CD14-positive monocyte (primary cell): ENCODE measurements at regions not wholly inside any gene's neighbourhood (a gene's known extent, or its start where the extent isn't known, plus 50 kb on each side); places are given as distances from the start of the nearest gene placed in this dataset.

Experiments
- DNase-seq, 3 donors: peaks; one replicate each; pipeline ENCODE4 v3.0.0-alpha.2; 2011 to 2022
- H2AFZ ChIP-seq: 2 replicates; pipeline ENCODE4 v1.6.0; 2012; ENCODE audit warnings: mild to moderate bottlenecking, low read depth, low read length, inconsistent platforms; ENCODE audit not compliant: insufficient read depth, poor library complexity, severe bottlenecking
- H3K27ac ChIP-seq, 2 donors: 1 replicate in 1 of 2; 2 replicates in 1 of 2; pipeline ENCODE4 v1.5.1; 2012 to 2013; ENCODE audit warnings: low read length in 2 of 2, control low read depth in 1 of 2, inconsistent platforms in 1 of 2, low read depth in 1 of 2, mild to moderate bottlenecking in 1 of 2
- H3K27me3 ChIP-seq, 2 donors: one replicate each; pipeline versions ENCODE4 v1.6.0 to v1.6.1; 2011 to 2013; ENCODE audit warnings: low read length in 2 of 2; ENCODE audit not compliant: control insufficient read depth in 2 of 2, insufficient read depth in 2 of 2
- H3K36me3 ChIP-seq, 2 donors: replicated peaks in 1 of 2; 1 replicate in 1 of 2; 2 replicates in 1 of 2; pipeline versions ENCODE4 v1.5.1 to v1.6.1; 2012 to 2013; ENCODE audit warnings: low read length in 2 of 2, control low read depth in 1 of 2, inconsistent platforms in 1 of 2, mild to moderate bottlenecking in 1 of 2; ENCODE audit not compliant: insufficient read depth in 2 of 2, control insufficient read depth in 1 of 2
- H3K4me1 ChIP-seq, 2 donors: 1 replicate in 1 of 2; 2 replicates in 1 of 2; pipeline versions ENCODE4 v1.5.1 to v1.6.1; 2012 to 2013; ENCODE audit warnings: low read length in 2 of 2, control low read depth in 1 of 2, inconsistent platforms in 1 of 2, mild to moderate bottlenecking in 1 of 2, moderate library complexity in 1 of 2; ENCODE audit not compliant: insufficient read depth in 2 of 2, control insufficient read depth in 1 of 2
- H3K4me2 ChIP-seq: replicated peaks from 2 replicates; pipeline ENCODE3; 2012; ENCODE audit warnings: low read length, moderate library complexity, mild to moderate bottlenecking; ENCODE audit not compliant: poor library complexity, severe bottlenecking; ENCODE audit errors: extremely low read depth
- H3K4me3 ChIP-seq, 3 experiments: fragments of 200-600 bp in 1 of 3; sonication (generic) in 1 of 3; replicated peaks in 1 of 3; 1 replicate in 2 of 3; 2 replicates in 1 of 3; pipeline ENCODE4 v1.5.1; 2011 to 2013; ENCODE audit warnings: low read length in 3 of 3, mild to moderate bottlenecking in 3 of 3, control low read depth in 2 of 3, low read depth in 2 of 3, inconsistent platforms in 1 of 3, moderate library complexity in 1 of 3
- H3K79me2 ChIP-seq: 2 replicates; pipeline ENCODE4 v1.6.0; 2012; ENCODE audit warnings: mild to moderate bottlenecking, control low read depth, inconsistent platforms, low read length, moderate library complexity; ENCODE audit not compliant: insufficient read depth
- H3K9ac ChIP-seq: 2 replicates; pipeline ENCODE4 v1.6.0; 2017; ENCODE audit warnings: low read length, mild to moderate bottlenecking; ENCODE audit not compliant: insufficient read depth, poor library complexity, severe bottlenecking
- H3K9me3 ChIP-seq, 2 donors: replicated peaks in 1 of 2; 1 replicate in 1 of 2; 2 replicates in 1 of 2; pipeline versions ENCODE4 v1.5.1 to v1.6.1; 2012 to 2013; ENCODE audit warnings: low read length in 2 of 2, control low read depth in 1 of 2; ENCODE audit not compliant: control insufficient read depth in 1 of 2, insufficient read depth in 1 of 2
- H4K20me1 ChIP-seq: 2 replicates; pipeline ENCODE4 v1.6.0; 2012; ENCODE audit warnings: mild to moderate bottlenecking, low read length, control low read depth, moderate library complexity; ENCODE audit not compliant: insufficient read depth
- H3K27ac Mint-ChIP-seq, 7 donors: one replicate each; pipeline ENCODE4 v1.8.0; 2020; ENCODE audit warnings: mild to moderate bottlenecking in 7 of 7, mixed read lengths in 7 of 7, moderate library complexity in 6 of 7, inconsistent platforms in 2 of 7
- H3K27me3 Mint-ChIP-seq, 3 donors: one replicate each; pipeline ENCODE4 v1.8.0; 2021 to 2022; ENCODE audit warnings: low read depth in 3 of 3, mild to moderate bottlenecking in 3 of 3, mixed read lengths in 3 of 3, moderate library complexity in 3 of 3, inconsistent platforms in 1 of 3
- H3K36me3 Mint-ChIP-seq, 2 donors: one replicate each; pipeline ENCODE4 v1.8.0; 2020; ENCODE audit warnings: mixed read lengths in 2 of 2, inconsistent platforms in 1 of 2, mild to moderate bottlenecking in 1 of 2
- H3K4me1 Mint-ChIP-seq: one replicate; pipeline ENCODE4 v1.8.0; 2020; ENCODE audit warnings: mild to moderate bottlenecking, mixed read lengths
- H3K4me3 Mint-ChIP-seq, 2 donors: one replicate each; pipeline ENCODE4 v1.8.0; 2020; ENCODE audit warnings: mild to moderate bottlenecking in 2 of 2, mixed read lengths in 2 of 2, moderate library complexity in 1 of 2
- H3K9me3 Mint-ChIP-seq, 7 donors: one replicate each; pipeline ENCODE4 v1.8.0; 2020 to 2022; ENCODE audit warnings: mixed read lengths in 7 of 7, mild to moderate bottlenecking in 6 of 7, moderate library complexity in 6 of 7, inconsistent platforms in 2 of 7
- CTCF ChIP-seq: fragments of 200-600 bp; IDR thresholded peaks from one replicate; pipeline ENCODE4 v1.8.0; 2022; ENCODE audit warnings: antibody characterized with exemption, mild to moderate bottlenecking
- WGBS: methylation state at CpG from one replicate; pipeline ENCODE4 v1.1.5; 2013; ENCODE audit warnings: missing lambda C conversion rate; ENCODE audit not compliant: insufficient coverage; 5-methylcytosine and 5-hydroxymethylcytosine counted together
- intact Hi-C, 2 donors: fragments of 100-400 bp; cut with micrococcal nuclease; formaldehyde crosslinking; loops; one replicate each; pipeline versions ENCODE4 v1.15.0 to v1.15.1; 2023

DNA sequence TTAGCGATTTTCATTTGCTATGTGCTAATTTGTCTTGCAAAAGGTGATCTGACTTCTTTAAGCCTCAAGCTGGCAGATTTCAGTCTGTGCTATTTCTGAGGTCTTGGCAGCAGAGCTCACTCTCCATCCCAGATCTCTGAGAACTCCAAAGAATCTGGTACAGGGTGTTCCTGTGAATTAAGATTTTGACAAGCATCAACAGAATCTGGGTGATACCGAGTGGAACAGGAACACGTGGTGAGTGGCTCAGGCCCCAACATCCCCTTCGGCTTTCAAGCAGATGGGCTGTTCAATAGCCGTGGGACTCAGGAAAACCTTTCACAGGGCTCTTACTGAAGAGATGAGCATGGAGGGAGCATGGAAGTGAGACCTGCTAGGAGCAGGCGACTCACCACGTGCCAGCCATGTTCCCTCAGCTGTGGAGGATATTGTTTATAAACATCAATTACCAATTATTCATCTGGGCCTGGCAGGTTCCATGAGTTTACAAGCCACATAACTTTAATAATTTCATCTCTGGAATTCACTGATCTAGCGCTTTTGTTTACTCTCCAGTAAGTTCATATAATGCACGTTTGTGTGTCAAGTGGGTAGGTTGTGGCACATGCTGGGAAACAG, 103.4 kb upstream of the SELENOK start:
- H3K27ac Mint-ChIP-seq = no peak overlapping the region
- no peaks in the 10 kb centered on the region for H3K79me2 ChIP-seq
- H3K27me3 Mint-ChIP-seq = peaks cover 3 to 12% (median 6%) of the 10 kb centered on the region in 3 donors
- no peak for DNase-seq
- H3K27me3 ChIP-seq = no peaks in the 10 kb centered on the region
- H3K4me1 ChIP-seq = peaks cover 9 to 11% of the 10 kb centered on the region in 2 donors
- no peaks in the 10 kb centered on the region for H3K9me3 ChIP-seq
- no peak overlapping the region for H3K4me3 Mint-ChIP-seq
- no peaks in the 10 kb centered on the region for H3K36me3 Mint-ChIP-seq
- H2AFZ ChIP-seq = no peak overlapping the region
- H4K20me1 ChIP-seq = no peaks in the 10 kb centered on the region
- H3K4me1 Mint-ChIP-seq = peaks cover 10% of the 10 kb centered on the region
- H3K36me3 ChIP-seq = no peaks in the 10 kb centered on the region
- no peak overlapping the region for H3K4me2 ChIP-seq
- intact Hi-C loops = no loop called here
- TF ChIP-seq CTCF = no peak
- no peak overlapping the region for H3K27ac ChIP-seq
- H3K9ac ChIP-seq = no peak overlapping the region
- H3K9me3 Mint-ChIP-seq = peaks cover 0 to 5% (median 0%) of the 10 kb centered on the region in 7 donors
- 95% methylated on average over 5 of the region's 9 CpGs for WGBS
- H3K4me3 ChIP-seq = no peak overlapping the region

DNA sequence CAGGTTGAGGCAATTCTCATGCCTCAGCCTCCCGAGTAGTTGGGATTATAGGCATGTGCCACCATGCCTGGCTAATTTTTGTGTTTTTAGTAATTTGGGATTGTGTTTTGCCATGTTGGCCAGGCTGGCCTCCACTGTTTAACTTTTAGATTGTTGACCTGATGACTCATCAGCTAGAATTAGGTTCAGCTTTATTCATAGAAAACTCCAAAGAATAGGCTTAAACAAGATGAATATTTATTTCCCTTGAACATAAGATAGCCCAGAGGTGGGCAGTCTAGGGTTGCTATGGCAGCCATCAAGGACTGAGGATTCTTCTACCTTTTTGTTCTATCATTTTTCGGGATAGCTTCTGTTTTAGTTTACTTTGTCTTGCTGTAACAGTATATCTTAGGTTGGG, 99.6 kb upstream of the SELENOK start:
- intact Hi-C loops = no loop called here

More for the DNA sequence above, 99.6 kb upstream of the SELENOK start:
- Mint-ChIP-seq H3K4me3 (no peak overlapping the region), H3K36me3 (no peaks in the 10 kb centered on the region), H3K27ac (no peak overlapping the region), H3K27me3 (peaks cover 2 to 5% (median 3%) of the 10 kb centered on the region in 3 donors), H3K4me1 (peaks cover 6% of the 10 kb centered on the region), H3K9me3 (peaks cover 0 to 4% (median 2%) of the 10 kb centered on the region in 7 donors)
- Histone ChIP-seq H3K4me3 (no peak overlapping the region), H3K9ac (no peak overlapping the region), H3K9me3 (no peaks in the 10 kb centered on the region), H3K27ac (no peak overlapping the region), H4K20me1 (no peaks in the 10 kb centered on the region), H2AFZ (no peak overlapping the region), H3K79me2 (no peaks in the 10 kb centered on the region), H3K4me1 (peaks cover 4 to 6% of the 10 kb centered on the region in 2 donors), H3K27me3 (no peaks in the 10 kb centered on the region), H3K4me2 (no peak overlapping the region), H3K36me3 (no peaks in the 10 kb centered on the region)
- DNase-seq = no peak
- no CpG with 5 or more reads among the region's 2 CpGs for WGBS
- no peak for TF ChIP-seq CTCF
